ENCODE measurements at regions not wholly inside any gene's neighbourhood (a gene's known extent, or its start where the extent isn't known, plus 50 kb on each side); places are given as distances from the start of the nearest gene placed in this dataset.

DNA sequence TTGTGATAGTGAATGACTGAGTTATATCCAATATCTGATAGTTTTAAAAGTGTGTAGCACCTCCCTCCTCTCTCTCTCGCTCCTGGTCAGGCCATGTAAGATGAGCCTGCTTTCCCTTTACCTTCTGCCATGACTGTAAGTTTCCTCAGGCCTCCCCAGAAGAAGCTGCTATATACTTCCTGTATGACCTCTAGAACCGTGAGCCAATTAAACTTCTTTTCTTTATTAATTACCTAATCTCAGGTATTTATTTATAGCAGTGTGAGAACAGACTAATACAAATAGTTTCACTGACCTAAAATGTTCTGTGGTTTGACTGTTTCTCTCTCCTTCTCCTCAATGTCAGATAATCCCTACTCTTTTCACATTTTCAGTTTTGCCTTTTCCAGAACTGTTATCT is 321.3 kb upstream of the MBL2 start:
- DNase-seq (no peak), ATAC-seq (no peak)
- no peak overlapping the region for H3K4me3 ChIP-seq
- no peaks in the 10 kb centered on the region for H3K36me3 ChIP-seq
- TF ChIP-seq, protein P1, sequence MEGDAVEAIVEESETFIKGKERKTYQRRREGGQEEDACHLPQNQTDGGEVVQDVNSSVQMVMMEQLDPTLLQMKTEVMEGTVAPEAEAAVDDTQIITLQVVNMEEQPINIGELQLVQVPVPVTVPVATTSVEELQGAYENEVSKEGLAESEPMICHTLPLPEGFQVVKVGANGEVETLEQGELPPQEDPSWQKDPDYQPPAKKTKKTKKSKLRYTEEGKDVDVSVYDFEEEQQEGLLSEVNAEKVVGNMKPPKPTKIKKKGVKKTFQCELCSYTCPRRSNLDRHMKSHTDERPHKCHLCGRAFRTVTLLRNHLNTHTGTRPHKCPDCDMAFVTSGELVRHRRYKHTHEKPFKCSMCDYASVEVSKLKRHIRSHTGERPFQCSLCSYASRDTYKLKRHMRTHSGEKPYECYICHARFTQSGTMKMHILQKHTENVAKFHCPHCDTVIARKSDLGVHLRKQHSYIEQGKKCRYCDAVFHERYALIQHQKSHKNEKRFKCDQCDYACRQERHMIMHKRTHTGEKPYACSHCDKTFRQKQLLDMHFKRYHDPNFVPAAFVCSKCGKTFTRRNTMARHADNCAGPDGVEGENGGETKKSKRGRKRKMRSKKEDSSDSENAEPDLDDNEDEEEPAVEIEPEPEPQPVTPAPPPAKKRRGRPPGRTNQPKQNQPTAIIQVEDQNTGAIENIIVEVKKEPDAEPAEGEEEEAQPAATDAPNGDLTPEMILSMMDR (IDR thresholded peaks at IDR 0.05): no peak
- TF ChIP-seq POLR2A (IDR thresholded peaks at IDR 0.05): no peak
- intact Hi-C loops (cut with DNase I): no loop called here
- peaks cover 0 to 7% (median 0%) of the 10 kb centered on the region in 12 donors for H3K9me3 ChIP-seq
- H3K27ac ChIP-seq: no peak overlapping the region
- WGBS, 4 donors: 56 to 68% (median 64%) methylated on average over 2 of the region's 2 CpGs
- H3K4me1 ChIP-seq: no peaks in the 10 kb centered on the region
- no peaks in the 10 kb centered on the region for H3K27me3 ChIP-seq

GRCh38 chr10:53091574-53091973 is 319.0 kb upstream of the MBL2 start:
- WGBS, 4 donors: 57 to 65% (median 64%) methylated on average over 4 of the region's 4 CpGs

GRCh38 chr10:53088961-53089360 is 316.4 kb upstream of the MBL2 start:
- ATAC-seq: no peak
- Histone ChIP-seq H3K27me3 (no peaks in the 10 kb centered on the region), H3K9me3 (peaks cover 0 to 38% (median 2%) of the 10 kb centered on the region in 12 donors), H3K27ac (no peak overlapping the region), H3K4me1 (no peaks in the 10 kb centered on the region), H3K4me3 (no peak overlapping the region), H3K36me3 (no peaks in the 10 kb centered on the region)
- intact Hi-C loops (cut with DNase I): no loop called here
- 68 to 90% (median 74%) methylated on average over 1 of the region's 1 CpG for WGBS, 4 donors
- TF ChIP-seq POLR2A (IDR thresholded peaks at IDR 0.05): no peak
- TF ChIP-seq, protein P1 (IDR thresholded peaks at IDR 0.05): no peak
- DNase-seq: no peak

More at GRCh38 chr10:53091574-53091973, 319.0 kb upstream of the MBL2 start:
- DNase-seq (no peak), ATAC-seq (no peak)
- Histone ChIP-seq H3K9me3 (peaks cover 0 to 13% (median 0%) of the 10 kb centered on the region in 12 donors), H3K27me3 (no peaks in the 10 kb centered on the region), H3K27ac (no peak overlapping the region), H3K36me3 (no peaks in the 10 kb centered on the region), H3K4me1 (no peaks in the 10 kb centered on the region), H3K4me3 (no peak overlapping the region)
- no peak for TF ChIP-seq POLR2A (IDR thresholded peaks at IDR 0.05)
- TF ChIP-seq, protein P1 (IDR thresholded peaks at IDR 0.05): no peak
- intact Hi-C loops (cut with DNase I): no loop called here

- Histone ChIP-seq H3K4me1 (no peaks in the 10 kb centered on the region), H3K4me3 (no peak overlapping the region), H3K36me3 (no peaks in the 10 kb centered on the region), H3K27me3 (no peaks in the 10 kb centered on the region), H3K27ac (no peak overlapping the region), H3K9me3 (peaks cover 0 to 6% (median 0%) of the 10 kb centered on the region in 12 donors)
- 84 to 89% (median 86%) methylated on average over 3 of the region's 3 CpGs for WGBS, 4 donors
- ATAC-seq (no peak), DNase-seq (no peak)
- TF ChIP-seq POLR2A (IDR thresholded peaks at IDR 0.05): no peak
- TF ChIP-seq, protein P1 (IDR thresholded peaks at IDR 0.05): no peak
- intact Hi-C loops (cut with DNase I): no loop called here
These were observed 306.7 kb upstream of the MBL2 start for GRCh38 chr10:53079283-53079682.

Measured in heart left ventricle (tissue), 16 donors.